ENCODE measurements at regions not wholly inside any gene's neighbourhood (a gene's known extent, or its start where the extent isn't known, plus 50 kb on each side); places are given as distances from the start of the nearest gene placed in this dataset.

GRCh38 chr14:101186544-101186943 lies 283.0 kb upstream of the RTL1 start:
- no peak for DNase-seq
- Histone ChIP-seq H3K36me3 (no peaks in the 10 kb centered on the region), H3K27me3 (no peaks in the 10 kb centered on the region), H3K9me3 (no peaks in the 10 kb centered on the region), H3K4me1 (no peaks in the 10 kb centered on the region), H3K4me3 (ENCODE audit: low read depth, low read length) (no peak overlapping the region)
- no peak for TF ChIP-seq CTCF (IDR thresholded peaks at IDR 0.05; ENCODE audit: low read depth, low read length)

GRCh38 chr14:101186992-101187815 lies 283.7 kb upstream of the RTL1 start:
- Histone ChIP-seq H3K27me3 (no peaks in the 10 kb centered on the region), H3K4me3 (ENCODE audit: low read depth, low read length) (no peak overlapping the region), H3K4me1 (no peaks in the 10 kb centered on the region), H3K9me3 (no peaks in the 10 kb centered on the region), H3K36me3 (no peaks in the 10 kb centered on the region)
- no peak for TF ChIP-seq CTCF (IDR thresholded peaks at IDR 0.05; ENCODE audit: low read depth, low read length)
- no peak for DNase-seq

GRCh38 chr14:101187816-101188570 lies 284.5 kb upstream of the RTL1 start:
- Histone ChIP-seq H3K9me3 (no peaks in the 10 kb centered on the region), H3K4me3 (ENCODE audit: low read depth, low read length) (no peak overlapping the region), H3K27me3 (no peaks in the 10 kb centered on the region), H3K36me3 (no peaks in the 10 kb centered on the region), H3K4me1 (no peaks in the 10 kb centered on the region)
- DNase-seq = no peak
- no peak for TF ChIP-seq CTCF (IDR thresholded peaks at IDR 0.05; ENCODE audit: low read depth, low read length)

- no peak for TF ChIP-seq CTCF (IDR thresholded peaks at IDR 0.05; ENCODE audit: low read depth, low read length)
- Histone ChIP-seq H3K27me3 (no peaks in the 10 kb centered on the region), H3K4me1 (no peaks in the 10 kb centered on the region), H3K36me3 (no peaks in the 10 kb centered on the region), H3K9me3 (no peaks in the 10 kb centered on the region), H3K4me3 (ENCODE audit: low read depth, low read length) (no peak overlapping the region)
- DNase-seq = no peak
Measured at GRCh38 chr14:101188571-101188915, 285.0 kb upstream of the RTL1 start.

- H3K27me3 ChIP-seq = no peaks in the 10 kb centered on the region
- no peak for DNase-seq
- TF ChIP-seq CTCF (IDR thresholded peaks at IDR 0.05; ENCODE audit: low read depth, low read length) = no peak
- H3K4me3 ChIP-seq (ENCODE audit: low read depth, low read length) = no peak overlapping the region
- H3K4me1 ChIP-seq = no peaks in the 10 kb centered on the region
- H3K9me3 ChIP-seq = no peaks in the 10 kb centered on the region
- H3K36me3 ChIP-seq = no peaks in the 10 kb centered on the region
Measured at GRCh38 chr14:101189266-101189665, 285.7 kb upstream of the RTL1 start.

All from BE2C (cell line).